CD4-positive, CD25-positive, alpha-beta regulatory T cell (primary cell): ENCODE measurements at regions not wholly inside any gene's neighbourhood (a gene's known extent, or its start where the extent isn't known, plus 50 kb on each side); places are given as distances from the start of the nearest gene placed in this dataset.

ENCODE experiments used
- ATAC-seq, 2 donors: fragments of 150-1000 bp; cut with Tn5 transposase; one replicate each; pipeline ENCODE4 v1.10.0; 2021; ENCODE audit warnings: low read depth in 2 of 2, moderate number of reproducible peaks in 2 of 2, moderate library complexity in 1 of 2
- DNase-seq, 3 donors: peaks; one replicate each; pipeline versions ENCODE4 v3.0.0 to v3.0.0-alpha.2; 2012 to 2022; ENCODE audit warnings: mixed read lengths in 1 of 3
- H3K27ac ChIP-seq: one replicate; pipeline ENCODE4 v1.7.0; 2013; ENCODE audit warnings: mild to moderate bottlenecking, low read length; ENCODE audit not compliant: insufficient read depth, poor library complexity, severe bottlenecking
- H3K27me3 ChIP-seq: one replicate; pipeline ENCODE4 v1.7.0; 2013; ENCODE audit warnings: low read length; ENCODE audit not compliant: control insufficient read depth, insufficient read depth
- H3K36me3 ChIP-seq: one replicate; pipeline ENCODE4 v1.7.0; 2013; ENCODE audit warnings: mild to moderate bottlenecking, low read length, moderate library complexity; ENCODE audit not compliant: control insufficient read depth, insufficient read depth
- H3K4me1 ChIP-seq: 2 replicates; pipeline ENCODE4 v1.7.0; 2013; ENCODE audit warnings: mild to moderate bottlenecking, low read length; ENCODE audit not compliant: insufficient read depth, control insufficient read depth, poor library complexity, severe bottlenecking
- H3K4me3 ChIP-seq: one replicate; pipeline ENCODE4 v1.7.0; 2013; ENCODE audit warnings: low read depth, mild to moderate bottlenecking, low read length, moderate library complexity
- H3K9me3 ChIP-seq, 2 experiments: 1 replicate in 1 of 2; 2 replicates in 1 of 2; pipeline ENCODE4 v1.7.0; 2013; ENCODE audit warnings: low read length in 2 of 2, mild to moderate bottlenecking in 1 of 2, moderate library complexity in 1 of 2; ENCODE audit not compliant: control insufficient read depth in 2 of 2
- H3K27ac Mint-ChIP-seq, 3 donors: one replicate each; pipeline ENCODE4 v1.8.0; 2020 to 2022; ENCODE audit warnings: mild to moderate bottlenecking in 3 of 3, mixed read lengths in 3 of 3, moderate library complexity in 2 of 3
- H3K27me3 Mint-ChIP-seq: one replicate; pipeline ENCODE4 v1.8.0; 2022; ENCODE audit warnings: mild to moderate bottlenecking, mixed read lengths
- H3K36me3 Mint-ChIP-seq: one replicate; pipeline ENCODE4 v1.8.0; 2020; ENCODE audit warnings: mixed read lengths
- H3K4me1 Mint-ChIP-seq, 4 donors: one replicate each; pipeline ENCODE4 v1.8.0; 2020 to 2022; ENCODE audit warnings: mixed read lengths in 4 of 4, mild to moderate bottlenecking in 1 of 4
- H3K4me3 Mint-ChIP-seq, 4 donors: one replicate each; pipeline ENCODE4 v1.8.0; 2020 to 2022; ENCODE audit warnings: mild to moderate bottlenecking in 4 of 4, mixed read lengths in 4 of 4, moderate library complexity in 3 of 4
- H3K9me3 Mint-ChIP-seq, 7 donors: one replicate each; pipeline ENCODE4 v1.8.0; 2020 to 2022; ENCODE audit warnings: mixed read lengths in 7 of 7, mild to moderate bottlenecking in 3 of 7, moderate library complexity in 2 of 7

DNA sequence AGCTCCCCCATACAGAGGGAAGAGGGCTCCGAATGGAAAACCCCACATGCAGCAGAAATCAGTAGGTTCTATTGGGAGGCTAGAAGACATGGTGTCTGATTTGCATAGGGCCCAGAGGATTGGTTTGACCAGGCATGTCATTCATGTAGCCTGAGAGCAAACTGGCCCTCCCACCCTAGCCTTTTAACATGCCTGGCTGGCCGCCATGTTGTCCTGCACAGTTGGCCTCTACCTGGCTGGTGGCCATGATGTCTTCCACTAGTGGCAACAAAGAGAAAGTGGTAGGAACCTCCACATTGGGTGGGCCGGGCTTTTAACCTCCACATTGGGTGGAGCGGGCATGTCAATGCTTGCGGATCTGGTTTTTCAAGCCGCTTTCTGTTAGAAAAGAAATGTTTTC, 312.1 kb downstream of the TAFA4 start:
- H3K36me3 Mint-ChIP-seq, result no peaks in the 10 kb centered on the region
- no peak for ATAC-seq
- Histone ChIP-seq H3K27me3 (no peaks in the 10 kb centered on the region), H3K9me3 (no peaks in the 10 kb centered on the region), H3K4me3 (no peak overlapping the region), H3K36me3 (no peaks in the 10 kb centered on the region), H3K4me1 (no peaks in the 10 kb centered on the region), H3K27ac (no peak overlapping the region)
- H3K9me3 Mint-ChIP-seq, result peaks cover 0 to 12% (median 0%) of the 10 kb centered on the region in 7 donors
- H3K27me3 Mint-ChIP-seq, result no peaks in the 10 kb centered on the region
- no peak overlapping the region for H3K27ac Mint-ChIP-seq
- H3K4me3 Mint-ChIP-seq, result no peak overlapping the region
- DNase-seq, result no peak
- H3K4me1 Mint-ChIP-seq, result no peaks in the 10 kb centered on the region

DNA sequence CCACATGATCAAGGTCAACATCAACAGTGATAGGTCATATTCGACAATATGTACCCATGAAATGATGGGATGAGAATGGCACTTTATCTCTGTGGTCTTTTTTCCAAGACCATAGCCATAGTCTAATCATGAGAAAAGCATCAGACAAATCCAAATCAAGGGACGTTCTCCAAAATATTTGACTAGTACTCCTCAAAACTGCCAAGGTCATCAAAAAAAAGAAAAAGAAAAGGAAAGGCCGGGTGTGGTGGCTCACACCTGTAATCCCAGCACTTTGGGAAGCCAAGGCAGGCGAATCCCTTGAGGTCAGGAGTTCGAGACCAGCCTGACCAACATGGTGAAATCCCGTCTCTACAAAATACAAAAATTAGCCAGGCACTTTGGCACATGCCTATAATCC, 318.3 kb downstream of the TAFA4 start:
- Mint-ChIP-seq H3K36me3 (no peaks in the 10 kb centered on the region), H3K4me3 (no peak overlapping the region), H3K27me3 (no peaks in the 10 kb centered on the region), H3K27ac (no peak overlapping the region), H3K9me3 (peaks cover 0 to 14% (median 8%) of the 10 kb centered on the region in 7 donors), H3K4me1 (no peaks in the 10 kb centered on the region)
- ATAC-seq (no peak), DNase-seq (no peak)
- H3K36me3 ChIP-seq, result no peaks in the 10 kb centered on the region
- H3K27me3 ChIP-seq, result no peaks in the 10 kb centered on the region
- no peak overlapping the region for H3K27ac ChIP-seq
- H3K4me3 ChIP-seq, result no peak overlapping the region
- no peaks in the 10 kb centered on the region for H3K4me1 ChIP-seq
- H3K9me3 ChIP-seq, result no peaks in the 10 kb centered on the region

DNA sequence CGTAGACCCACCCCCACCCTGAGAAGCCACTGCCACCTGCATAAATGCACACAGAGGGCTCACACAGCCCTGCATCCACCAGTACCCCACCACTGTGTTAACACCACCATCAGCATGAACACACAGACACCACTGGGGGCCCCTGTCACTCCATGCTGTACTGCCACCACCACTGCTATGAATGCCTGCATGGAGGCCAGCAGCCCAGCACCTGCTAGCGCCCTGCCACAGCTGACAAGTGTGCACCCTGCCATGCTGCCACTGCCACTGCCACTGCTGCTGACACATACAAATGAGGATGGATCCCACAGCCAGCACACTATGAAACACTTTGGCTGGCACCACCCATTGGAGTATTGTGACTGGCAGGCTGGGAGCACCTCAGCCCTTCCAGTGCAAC, 361.0 kb downstream of the TAFA4 start:
- Histone ChIP-seq H3K27me3 (no peaks in the 10 kb centered on the region), H3K4me3 (no peak overlapping the region), H3K27ac (no peak overlapping the region), H3K36me3 (no peaks in the 10 kb centered on the region), H3K4me1 (no peaks in the 10 kb centered on the region), H3K9me3 (no peaks in the 10 kb centered on the region)
- no peaks in the 10 kb centered on the region for H3K36me3 Mint-ChIP-seq
- ATAC-seq, result no peak
- DNase-seq, result no peak
- H3K27ac Mint-ChIP-seq, result no peak overlapping the region
- H3K27me3 Mint-ChIP-seq, result no peaks in the 10 kb centered on the region
- H3K9me3 Mint-ChIP-seq, result peaks cover 0 to 5% (median 3%) of the 10 kb centered on the region in 7 donors
- H3K4me3 Mint-ChIP-seq, result no peak overlapping the region
- H3K4me1 Mint-ChIP-seq, result no peaks in the 10 kb centered on the region

DNA sequence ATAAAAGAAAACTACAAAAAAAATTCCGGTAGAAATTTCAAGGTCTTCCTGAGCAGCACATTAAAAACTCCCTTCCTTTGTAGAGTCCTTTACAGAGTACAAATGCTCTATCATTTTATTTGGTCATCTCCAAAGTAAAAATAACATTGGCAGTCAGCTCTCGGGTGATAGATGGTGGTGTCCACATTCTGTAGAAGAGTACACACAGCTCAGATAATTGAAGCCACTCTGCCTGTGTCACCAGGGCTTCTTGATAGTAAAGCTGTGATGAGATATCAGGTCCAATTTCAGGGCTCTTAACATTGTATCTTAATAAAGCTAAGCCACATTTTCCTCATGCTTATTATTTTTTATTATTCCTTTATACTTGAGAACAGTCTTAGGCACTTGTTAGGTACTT, 371.6 kb downstream of the TAFA4 start:
- H3K27me3 ChIP-seq, result no peaks in the 10 kb centered on the region
- no peaks in the 10 kb centered on the region for H3K9me3 ChIP-seq
- Mint-ChIP-seq H3K27me3 (no peaks in the 10 kb centered on the region), H3K4me1 (no peaks in the 10 kb centered on the region), H3K27ac (peak overlapping the region in 1 of 3 donors; percentile 33), H3K9me3 (peaks cover 0 to 2% (median under 1%) of the 10 kb centered on the region in 7 donors), H3K36me3 (no peaks in the 10 kb centered on the region), H3K4me3 (no peak overlapping the region)
- H3K27ac ChIP-seq, result no peak overlapping the region
- no peaks in the 10 kb centered on the region for H3K4me1 ChIP-seq
- DNase-seq (no peak), ATAC-seq (no peak)
- no peak overlapping the region for H3K4me3 ChIP-seq
- no peaks in the 10 kb centered on the region for H3K36me3 ChIP-seq

DNA sequence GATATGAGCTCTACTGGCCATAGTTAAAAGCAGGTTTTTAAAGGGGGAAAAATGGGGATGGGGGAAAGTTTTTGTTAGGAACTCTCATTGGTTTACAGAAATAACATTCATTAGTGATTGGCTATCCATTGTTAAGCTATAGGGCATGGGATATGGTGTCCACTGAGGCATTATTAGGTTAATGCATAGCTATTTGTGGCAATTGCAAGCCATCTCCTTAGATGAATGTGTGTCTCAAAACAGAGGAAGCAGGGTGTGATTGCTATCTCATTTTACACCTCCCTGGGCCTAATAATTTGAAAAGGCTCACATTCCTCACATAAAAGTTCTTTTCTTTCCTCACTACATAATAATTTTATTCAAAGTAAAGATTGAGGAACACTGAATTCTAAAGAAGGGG, 396.6 kb downstream of the TAFA4 start:
- ATAC-seq (no peak), DNase-seq (no peak)
- Mint-ChIP-seq H3K9me3 (peaks cover 0 to 6% (median 2%) of the 10 kb centered on the region in 7 donors), H3K27me3 (peaks cover 4% of the 10 kb centered on the region), H3K36me3 (no peaks in the 10 kb centered on the region), H3K4me1 (no peaks in the 10 kb centered on the region), H3K4me3 (no peak overlapping the region), H3K27ac (peak overlapping the region in 1 of 3 donors; percentile 67)
- Histone ChIP-seq H3K4me1 (no peaks in the 10 kb centered on the region), H3K36me3 (no peaks in the 10 kb centered on the region), H3K4me3 (no peak overlapping the region), H3K27ac (no peak overlapping the region), H3K9me3 (no peaks in the 10 kb centered on the region), H3K27me3 (no peaks in the 10 kb centered on the region)

DNA sequence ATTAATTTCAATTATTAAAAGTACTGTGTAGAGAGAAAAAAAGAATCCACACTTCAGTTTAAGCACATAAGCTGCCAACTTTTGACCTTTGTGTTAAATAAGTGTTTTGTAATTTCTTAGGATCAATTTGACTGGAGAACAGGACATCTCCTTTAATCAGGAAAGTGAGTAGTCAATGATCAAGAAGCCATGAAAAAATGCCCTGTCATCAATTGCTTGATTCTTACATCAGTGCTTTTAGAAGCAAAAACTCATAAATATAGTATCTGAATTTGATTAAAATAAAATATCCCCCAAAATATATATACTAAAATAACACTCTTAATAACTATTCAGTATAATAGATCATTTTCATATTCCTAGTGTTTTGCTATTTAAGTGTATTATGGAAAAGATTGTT, 409.0 kb downstream of the TAFA4 start:
- H3K9me3 Mint-ChIP-seq, result peaks cover 0 to 3% (median 0%) of the 10 kb centered on the region in 7 donors
- no peak overlapping the region for H3K27ac Mint-ChIP-seq
- H3K4me3 Mint-ChIP-seq, result no peak overlapping the region
- Histone ChIP-seq H3K4me1 (no peaks in the 10 kb centered on the region), H3K27me3 (no peaks in the 10 kb centered on the region), H3K4me3 (no peak overlapping the region), H3K27ac (no peak overlapping the region), H3K36me3 (no peaks in the 10 kb centered on the region), H3K9me3 (no peaks in the 10 kb centered on the region)
- DNase-seq, result no peak
- no peaks in the 10 kb centered on the region for H3K36me3 Mint-ChIP-seq
- H3K4me1 Mint-ChIP-seq, result no peaks in the 10 kb centered on the region
- no peaks in the 10 kb centered on the region for H3K27me3 Mint-ChIP-seq
- no peak for ATAC-seq

DNA sequence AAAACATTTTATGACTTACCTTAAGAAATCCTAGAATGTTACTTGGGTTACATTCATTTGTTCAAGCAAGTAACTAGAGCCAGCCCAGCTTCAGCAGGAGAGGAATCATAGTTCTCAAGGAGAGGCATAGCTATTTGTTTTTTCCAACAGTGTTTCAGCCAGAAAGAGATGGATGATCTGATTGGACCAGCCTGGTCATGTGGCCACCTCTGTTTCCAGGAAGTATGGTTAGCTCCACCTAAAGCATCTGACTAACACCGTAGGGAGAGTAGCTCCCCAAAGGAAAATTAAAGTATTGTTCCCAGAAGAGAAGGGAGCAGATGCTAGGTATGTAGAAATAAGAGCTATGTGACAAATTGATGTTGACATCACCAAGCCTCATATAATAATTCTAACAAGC, 417.1 kb downstream of the TAFA4 start:
- H3K27me3 Mint-ChIP-seq, result no peaks in the 10 kb centered on the region
- H3K9me3 Mint-ChIP-seq, result peaks cover 0 to 4% (median 0%) of the 10 kb centered on the region in 7 donors
- no peaks in the 10 kb centered on the region for H3K36me3 ChIP-seq
- no peaks in the 10 kb centered on the region for H3K36me3 Mint-ChIP-seq
- no peaks in the 10 kb centered on the region for H3K4me1 ChIP-seq
- H3K9me3 ChIP-seq, result no peaks in the 10 kb centered on the region
- no peak for ATAC-seq
- no peak overlapping the region for H3K4me3 ChIP-seq
- no peaks in the 10 kb centered on the region for H3K27me3 ChIP-seq
- no peak overlapping the region for H3K4me3 Mint-ChIP-seq
- no peak for DNase-seq
- H3K27ac Mint-ChIP-seq, result no peak overlapping the region
- no peak overlapping the region for H3K27ac ChIP-seq
- no peaks in the 10 kb centered on the region for H3K4me1 Mint-ChIP-seq

DNA sequence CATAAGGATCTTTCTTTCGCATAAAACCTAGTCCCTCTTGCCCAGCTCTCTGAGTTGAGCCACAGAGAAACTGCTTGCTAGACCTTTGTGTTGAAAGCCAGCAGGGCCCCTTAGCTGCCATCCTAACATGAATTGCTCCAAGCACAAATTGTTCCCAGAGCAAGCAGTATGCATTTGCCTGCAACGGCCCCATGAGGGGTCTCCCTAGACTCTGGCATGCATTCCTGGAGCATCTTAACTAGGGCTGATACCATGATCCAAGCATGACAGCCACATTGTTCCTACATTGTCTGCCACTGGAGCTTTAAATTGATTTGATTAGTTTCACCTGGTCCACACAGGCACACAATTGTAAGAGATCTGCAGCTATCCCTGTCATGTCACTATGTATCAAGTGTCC, 428.1 kb downstream of the TAFA4 start:
- Histone ChIP-seq H3K36me3 (no peaks in the 10 kb centered on the region), H3K4me3 (no peak overlapping the region), H3K27me3 (no peaks in the 10 kb centered on the region), H3K27ac (no peak overlapping the region), H3K4me1 (no peaks in the 10 kb centered on the region), H3K9me3 (no peaks in the 10 kb centered on the region)
- no peak for DNase-seq
- no peaks in the 10 kb centered on the region for H3K4me1 Mint-ChIP-seq
- ATAC-seq, result no peak
- H3K36me3 Mint-ChIP-seq, result no peaks in the 10 kb centered on the region
- peaks cover 0 to 10% (median 0%) of the 10 kb centered on the region in 7 donors for H3K9me3 Mint-ChIP-seq
- no peaks in the 10 kb centered on the region for H3K27me3 Mint-ChIP-seq
- no peak overlapping the region for H3K4me3 Mint-ChIP-seq
- no peak overlapping the region for H3K27ac Mint-ChIP-seq
